GM18511 (cell line): ENCODE measurements at regions not wholly inside any gene's neighbourhood (a gene's known extent, or its start where the extent isn't known, plus 50 kb on each side); places are given as distances from the start of the nearest gene placed in this dataset.
"Not testable (repeated sequence)": the region's sequence is repeated elsewhere in the genome, so short reads cannot be mapped to it uniquely, and the experiment has no call there.

Source experiments
- ATAC-seq: cut with Tn5 transposase; IDR thresholded peaks from one replicate; pipeline ENCODE4 v1.9.1; 2021; ENCODE audit warnings: mild to moderate bottlenecking, moderate library complexity; ENCODE audit not compliant: unreplicated experiment

GRCh38 chr9:107842530-107842929, 353.0 kb upstream of the KLF4 start:
- no peak for ATAC-seq

- no peak for ATAC-seq
Measured at GRCh38 chr9:107841076-107841475, 351.5 kb upstream of the KLF4 start.

- no peak for ATAC-seq
Measured at GRCh38 chr9:107839371-107839770, 349.8 kb upstream of the KLF4 start.

GRCh38 chr9:107838766-107839165, 349.2 kb upstream of the KLF4 start:
- ATAC-seq, result no peak

- no peak for ATAC-seq
Measured at GRCh38 chr9:107836300-107836699, 346.7 kb upstream of the KLF4 start.

- no peak for ATAC-seq
Measured at GRCh38 chr9:107833295-107833694, 343.7 kb upstream of the KLF4 start.

GRCh38 chr9:107832871-107833270, 343.3 kb upstream of the KLF4 start:
- ATAC-seq, result no peak

- ATAC-seq, result no peak
Measured at GRCh38 chr9:107830479-107830878, 340.9 kb upstream of the KLF4 start.

- no peak for ATAC-seq
Measured at GRCh38 chr9:107827884-107828283, 338.3 kb upstream of the KLF4 start.

GRCh38 chr9:107827304-107827703, 337.7 kb upstream of the KLF4 start:
- ATAC-seq, result peak; percentile 95

- not testable (repeated sequence) for ATAC-seq
Measured at GRCh38 chr9:107826688-107826983, 337.1 kb upstream of the KLF4 start.

GRCh38 chr9:107824556-107824955, 335.0 kb upstream of the KLF4 start:
- ATAC-seq, result no peak

GRCh38 chr9:107819772-107820565, 330.4 kb upstream of the KLF4 start:
- no peak for ATAC-seq

GRCh38 chr9:107818503-107818829, 328.9 kb upstream of the KLF4 start:
- ATAC-seq, result not testable (repeated sequence)

- not testable (repeated sequence) for ATAC-seq
Measured at GRCh38 chr9:107817595-107818502, 328.3 kb upstream of the KLF4 start.

- peak; percentile 77 for ATAC-seq
Measured at GRCh38 chr9:107816561-107817021, 327.0 kb upstream of the KLF4 start.

- peak; percentile 35 for ATAC-seq
Measured at GRCh38 chr9:107815782-107816560, 326.4 kb upstream of the KLF4 start.

GRCh38 chr9:107813287-107813686, 323.7 kb upstream of the KLF4 start:
- ATAC-seq, result no peak

- ATAC-seq, result no peak
Measured at GRCh38 chr9:107810461-107810961, 320.9 kb upstream of the KLF4 start.

GRCh38 chr9:107809871-107810460, 320.4 kb upstream of the KLF4 start:
- ATAC-seq, result no peak

- ATAC-seq, result no peak
Measured at GRCh38 chr9:107807183-107807582, 317.6 kb upstream of the KLF4 start.
